H1 (cell line): ENCODE measurements at regions not wholly inside any gene's neighbourhood (a gene's known extent, or its start where the extent isn't known, plus 50 kb on each side); places are given as distances from the start of the nearest gene placed in this dataset.

Experiments
- CTCF ChIA-PET: fragments of 300-600 bp; sonication (Branson Sonifier 250); formaldehyde crosslinking; loops from one replicate; lab custom pipeline; 2021; ENCODE audit not compliant: partially characterized antibody; lab: Charles Lee
- POLR2A ChIA-PET: fragments of 300-600 bp; sonication (Branson Sonifier 250); formaldehyde crosslinking; loops from one replicate; lab custom pipeline; 2021; ENCODE audit warnings: inconsistent platforms; ENCODE audit not compliant: partially characterized antibody; lab: Charles Lee
- DNase-seq, 2 experiments: peaks; one replicate each; pipeline versions ENCODE4 v3.0.0 to v3.0.0-alpha.2; 2010 to 2022; ENCODE audit warnings: low spot score in 2 of 2, low read depth in 1 of 2, mixed read lengths in 1 of 2
- FAIRE-seq: peaks from 2 replicates; lab custom pipeline; 2011; peaks lifted over from hg19 to GRCh38; lab: Jason Lieb, UNC
- H2AFZ ChIP-seq: 2 replicates; pipeline ENCODE4 v1.8.1; 2012; ENCODE audit warnings: low read length, inconsistent platforms
- H2AK5ac ChIP-seq: 2 replicates; pipeline ENCODE4 v1.6.1; 2013; ENCODE audit warnings: low read depth, low read length
- H2BK120ac ChIP-seq: replicated peaks from 2 replicates; pipeline ENCODE3; 2013; ENCODE audit warnings: low read depth, low read length, inconsistent platforms
- H2BK12ac ChIP-seq: 2 replicates; pipeline ENCODE4 v1.6.1; 2013; ENCODE audit warnings: low read depth, low read length
- H2BK15ac ChIP-seq: 2 replicates; pipeline ENCODE4 v1.6.1; 2013; ENCODE audit warnings: low read length
- H2BK20ac ChIP-seq: 2 replicates; pipeline ENCODE4 v1.6.1; 2013; ENCODE audit warnings: low read length
- H2BK5ac ChIP-seq: 2 replicates; pipeline ENCODE4 v1.6.1; 2013; ENCODE audit warnings: low read depth, low read length
- H3K14ac ChIP-seq: 2 replicates; pipeline ENCODE4 v1.6.1; 2013; ENCODE audit warnings: inconsistent platforms; ENCODE audit not compliant: insufficient read length
- H3K18ac ChIP-seq: 2 replicates; pipeline ENCODE4 v1.6.1; 2013; ENCODE audit warnings: low read length; ENCODE audit errors: extremely low read depth
- H3K23ac ChIP-seq: 2 replicates; pipeline ENCODE4 v1.6.1; 2013; ENCODE audit warnings: inconsistent platforms; ENCODE audit not compliant: insufficient read length
- H3K23me2 ChIP-seq: 2 replicates; pipeline ENCODE4 v1.6.1; 2013; ENCODE audit warnings: low read depth, low read length
- H3K27ac ChIP-seq: 2 replicates; pipeline ENCODE4 v1.6.1; 2011; ENCODE audit warnings: low read depth, low read length, inconsistent platforms
- H3K27me3 ChIP-seq, 4 experiments: replicated peaks in 1 of 4; 1 replicate in 1 of 4; 2 replicates in 3 of 4; pipeline versions ENCODE4 v1.6.1 to v1.8.1; 2011 to 2013; ENCODE audit warnings: low read length in 3 of 4, mild to moderate bottlenecking in 3 of 4, inconsistent platforms in 2 of 4, mixed read lengths in 2 of 4, moderate library complexity in 1 of 4; ENCODE audit not compliant: control insufficient read depth in 3 of 4, insufficient read depth in 3 of 4; ENCODE audit errors: extremely low read depth in 1 of 4
- H3K36me3 ChIP-seq, 4 experiments: 2 replicates each; pipeline versions ENCODE4 v1.6.1 to v1.8.1; 2011 to 2013; ENCODE audit warnings: mild to moderate bottlenecking in 4 of 4, low read length in 3 of 4, moderate library complexity in 2 of 4, control low read depth in 1 of 4, inconsistent platforms in 1 of 4; ENCODE audit not compliant: insufficient read depth in 4 of 4, control insufficient read depth in 2 of 4
- H3K4ac ChIP-seq: replicated peaks from 2 replicates; pipeline ENCODE3; 2013; ENCODE audit warnings: low read length, low read depth, mixed read lengths, inconsistent platforms; ENCODE audit not compliant: insufficient read length
- H3K4me1 ChIP-seq, 4 experiments: replicated peaks in 1 of 4; 1 replicate in 1 of 4; 2 replicates in 3 of 4; pipeline versions ENCODE4 v1.6.1 to v1.8.1; 2011 to 2013; ENCODE audit warnings: low read length in 3 of 4, inconsistent platforms in 2 of 4, mixed read lengths in 1 of 4; ENCODE audit not compliant: insufficient read depth in 4 of 4, control insufficient read depth in 3 of 4
- H3K4me2 ChIP-seq, 2 experiments: 2 replicates each; pipeline versions ENCODE4 v1.6.1 to v1.8.1; 2011 to 2013; ENCODE audit warnings: low read depth in 2 of 2, low read length in 2 of 2, control low read depth in 1 of 2, inconsistent platforms in 1 of 2, mild to moderate bottlenecking in 1 of 2; ENCODE audit not compliant: insufficient read depth in 1 of 2
- H3K4me3 ChIP-seq, 4 experiments: fragments of 200-600, 300-600 bp in 1 of 4; sonication (generic), shearing (Covaris generic), sonication (Bioruptor Twin) in 1 of 4; 2 replicates each; pipeline versions ENCODE4 v1.5.1 to v1.8.1; 2011 to 2016; ENCODE audit warnings: low read length in 4 of 4, low read depth in 3 of 4, control low read depth in 2 of 4, inconsistent platforms in 2 of 4, mild to moderate bottlenecking in 2 of 4, mixed read lengths in 1 of 4, moderate library complexity in 1 of 4; ENCODE audit not compliant: insufficient read depth in 2 of 4; ENCODE audit errors: extremely low read depth in 1 of 4
- H3K56ac ChIP-seq: replicated peaks from 2 replicates; pipeline ENCODE3; 2013; ENCODE audit warnings: low read depth, mild to moderate bottlenecking, mixed read lengths, low read length, inconsistent platforms; ENCODE audit not compliant: insufficient read length
- H3K79me1 ChIP-seq: 2 replicates; pipeline ENCODE4 v1.6.1; 2013; ENCODE audit warnings: low read depth, low read length, control low read depth
- H3K79me2 ChIP-seq, 2 experiments: 2 replicates each; pipeline versions ENCODE4 v1.6.1 to v1.8.1; 2012 to 2013; ENCODE audit warnings: low read length in 2 of 2, mild to moderate bottlenecking in 2 of 2, inconsistent platforms in 1 of 2; ENCODE audit not compliant: insufficient read depth in 2 of 2, control insufficient read depth in 1 of 2
- H3K9ac ChIP-seq, 4 experiments: replicated peaks in 1 of 4; 1 replicate in 1 of 4; 2 replicates in 3 of 4; pipeline versions ENCODE4 v1.6.1 to v1.8.1; 2011 to 2013; ENCODE audit warnings: low read depth in 3 of 4, low read length in 3 of 4, control low read depth in 2 of 4, mild to moderate bottlenecking in 2 of 4, moderate library complexity in 2 of 4, inconsistent platforms in 1 of 4; ENCODE audit errors: extremely low read depth in 1 of 4
- H3K9me3 ChIP-seq, 2 experiments: 2 replicates each; pipeline versions ENCODE4 v1.6.1 to v1.8.1; 2012 to 2013; ENCODE audit warnings: mild to moderate bottlenecking in 2 of 2, moderate library complexity in 2 of 2, control low read depth in 1 of 2, inconsistent platforms in 1 of 2, low read depth in 1 of 2, low read length in 1 of 2, mixed read lengths in 1 of 2; ENCODE audit not compliant: insufficient read depth in 2 of 2
- H4K20me1 ChIP-seq, 2 experiments: replicated peaks in 1 of 2; 2 replicates each; pipeline versions ENCODE3 to v1.8.1; 2011 to 2013; ENCODE audit warnings: inconsistent platforms in 2 of 2, low read length in 2 of 2, mild to moderate bottlenecking in 1 of 2; ENCODE audit not compliant: insufficient read depth in 2 of 2, control insufficient read depth in 1 of 2
- H4K5ac ChIP-seq: 2 replicates; pipeline ENCODE4 v1.6.1; 2013; ENCODE audit warnings: low read length, low read depth, mixed read lengths, inconsistent platforms; ENCODE audit not compliant: insufficient read length
- H4K8ac ChIP-seq: 2 replicates; pipeline ENCODE4 v1.8.0; 2013; ENCODE audit warnings: mild to moderate bottlenecking, moderate library complexity, low read length, inconsistent platforms; ENCODE audit not compliant: insufficient read depth; ENCODE audit errors: extremely low read depth
- H4K91ac ChIP-seq: replicated peaks from 2 replicates; pipeline ENCODE3; 2013; ENCODE audit warnings: low read length, mixed read lengths, inconsistent platforms; ENCODE audit not compliant: insufficient read length
- ASH2L ChIP-seq: fragments of 200-600, 300-600 bp; sonication (generic); IDR thresholded peaks from one replicate; pipeline ENCODE4 v1.7.1; 2017; ENCODE audit warnings: low read length
- CBX5 ChIP-seq: fragments of 300-800, 300-1000 bp; sonication (generic); IDR thresholded peaks from 2 replicates; pipeline ENCODE4 v1.7.1; 2016; ENCODE audit warnings: antibody characterized with exemption, low read length, low read depth
- CBX8 ChIP-seq: fragments of 300-800, 300-1000 bp; sonication (generic); IDR thresholded peaks from 2 replicates; pipeline ENCODE4 v1.7.1; 2016; ENCODE audit warnings: low read depth, low read length, borderline replicate concordance
- CHD1 ChIP-seq: IDR thresholded peaks from 2 replicates; pipeline ENCODE4 v1.6.1; 2012; ENCODE audit warnings: low read depth, low read length, improper control_type of control experiment
- EP300 ChIP-seq, 2 experiments: IDR thresholded peaks; 1 replicate in 1 of 2; 2 replicates in 1 of 2; pipeline ENCODE4 v1.6.1; 2011 to 2012; ENCODE audit warnings: low read depth in 2 of 2, low read length in 2 of 2, mild to moderate bottlenecking in 2 of 2, borderline replicate concordance in 1 of 2, inconsistent platforms in 1 of 2, moderate library complexity in 1 of 2
- FOSL1 ChIP-seq: IDR thresholded peaks from 2 replicates; pipeline ENCODE4 v1.6.1; 2011; ENCODE audit warnings: mild to moderate bottlenecking, low read depth, low read length, moderate library complexity; ENCODE audit not compliant: insufficient read depth
- KDM4A ChIP-seq: IDR thresholded peaks from one replicate; pipeline ENCODE4 v1.7.1; 2012; ENCODE audit warnings: low read depth, mild to moderate bottlenecking, moderate library complexity, low read length, inconsistent platforms; ENCODE audit not compliant: severe bottlenecking
- MAX ChIP-seq: IDR thresholded peaks from 2 replicates; pipeline ENCODE4 v1.6.1; 2012; ENCODE audit warnings: inconsistent platforms
- PHF8 ChIP-seq: fragments of 200-600 bp; sonication (generic); conservative IDR thresholded peaks from 2 replicates; pipeline ENCODE4 v1.7.1; 2012; ENCODE audit warnings: low read depth, mild to moderate bottlenecking, inconsistent platforms, low read length, moderate library complexity
- POLR2AphosphoS5 ChIP-seq: IDR thresholded peaks from 2 replicates; pipeline ENCODE4 v1.6.1; 2011; ENCODE audit warnings: low read depth, low read length
- SIX5 ChIP-seq: IDR thresholded peaks from 2 replicates; pipeline ENCODE4 v1.6.1; 2011; ENCODE audit warnings: mild to moderate bottlenecking, low read depth, low read length
- SP1 ChIP-seq: IDR thresholded peaks from 2 replicates; pipeline ENCODE4 v1.6.1; 2011; ENCODE audit warnings: low read depth, low read length
- SP2 ChIP-seq: IDR thresholded peaks from 2 replicates; pipeline ENCODE4 v1.6.1; 2012; ENCODE audit warnings: mild to moderate bottlenecking, low read length, inconsistent platforms
- SUZ12 ChIP-seq: fragments of 200-600 bp; sonication (generic); IDR thresholded peaks from 2 replicates; pipeline ENCODE4 v1.6.1; 2012; ENCODE audit warnings: mild to moderate bottlenecking, inconsistent platforms, low read length, moderate library complexity, mixed read lengths
- TAF7 ChIP-seq: optimal IDR thresholded peaks from 2 replicates; pipeline ENCODE3; 2011; ENCODE audit warnings: low read depth, mild to moderate bottlenecking, inconsistent platforms, low read length, moderate library complexity, borderline replicate concordance
- TCF12 ChIP-seq: IDR thresholded peaks from 2 replicates; pipeline ENCODE4 v1.6.1; 2011; ENCODE audit warnings: low read depth, mild to moderate bottlenecking, low read length
- WGBS, 2 experiments: shearing (Covaris generic) in 1 of 2; methylation state at CpG; one replicate each; pipeline versions ENCODE4 v1.1.6 to v1.1.7; 2013 to 2015; ENCODE audit warnings: low lambda C conversion rate in 2 of 2, mixed read lengths in 2 of 2, inconsistent platforms in 1 of 2, low coverage in 1 of 2, missing lambda C conversion rate in 1 of 2; ENCODE audit not compliant: insufficient replicate concordance in 2 of 2, insufficient coverage in 1 of 2, insufficient read length in 1 of 2; ENCODE audit errors: extremely low coverage in 1 of 2, missing lambda C conversion rate in 1 of 2; 5-methylcytosine and 5-hydroxymethylcytosine counted together

GRCh38 chr4:124566030-124566429 is 146.5 kb downstream of the ANKRD50 start:
- H2BK15ac ChIP-seq: no peak overlapping the region
- no peaks in the 10 kb centered on the region for H3K79me1 ChIP-seq
- no peak overlapping the region for H4K5ac ChIP-seq
- no peaks in the 10 kb centered on the region for H3K9me3 ChIP-seq
- CTCF ChIA-PET: no interaction called here
- H3K4ac ChIP-seq: peak overlapping the region; percentile 63
- H3K23me2 ChIP-seq: no peaks in the 10 kb centered on the region
- no peak overlapping the region for H3K14ac ChIP-seq
- no peak overlapping the region for H3K18ac ChIP-seq
- H3K27ac ChIP-seq: no peak overlapping the region
- no peak overlapping the region for H2BK12ac ChIP-seq
- no peak overlapping the region for H3K4me3 ChIP-seq
- POLR2A ChIA-PET: no interaction called here
- WGBS, 2 experiments: 77% methylated on average over 2 of the region's 2 CpGs; no CpG with 5 or more reads in 1 of the 2 experiments
- no peak overlapping the region for H2AK5ac ChIP-seq
- H3K27me3 ChIP-seq: no peaks in the 10 kb centered on the region
- H3K79me2 ChIP-seq: no peaks in the 10 kb centered on the region
- no peaks in the 10 kb centered on the region for H4K20me1 ChIP-seq
- no peak overlapping the region for H3K23ac ChIP-seq
- DNase-seq: no peak
- FAIRE-seq: no peak
- H2BK120ac ChIP-seq: no peak overlapping the region
- H4K8ac ChIP-seq: no peak overlapping the region
- H2AFZ ChIP-seq: peak overlapping the region; percentile 49; the same call in 1 of the 2 replicates
- H2BK20ac ChIP-seq: no peak overlapping the region
- peaks cover 0 to 4% (median 0%) of the 10 kb centered on the region in 4 experiments; a peak in 2 of 7 replicates for H3K4me1 ChIP-seq
- no peak overlapping the region for H4K91ac ChIP-seq
- no peak overlapping the region for H3K4me2 ChIP-seq
- no peak overlapping the region for H3K56ac ChIP-seq
- H3K9ac ChIP-seq: no peak overlapping the region
- H3K36me3 ChIP-seq: no peaks in the 10 kb centered on the region
- no peak overlapping the region for H2BK5ac ChIP-seq
- TF ChIP-seq SP1 (no peak), TAF7 (no peak), EP300 (IDR thresholded peaks at IDR 0.05; ENCODE audit: borderline replicate concordance in 1 of 2, low read depth in 2 of 2, low read length in 2 of 2) (no peak), KDM4A (no peak), CHD1 (no peak), TCF12 (no peak), ASH2L (no peak), PHF8 (no peak), SUZ12 (no peak), CBX8 (no peak), FOSL1 (no peak), POLR2AphosphoS5 (no peak), CBX5 (no peak), SIX5 (no peak), SP2 (no peak), MAX (no peak)
